ENCODE measurements at regions not wholly inside any gene's neighbourhood (a gene's known extent, or its start where the extent isn't known, plus 50 kb on each side); places are given as distances from the start of the nearest gene placed in this dataset.
"Not testable (repeated sequence)": the region's sequence is repeated elsewhere in the genome, so short reads cannot be mapped to it uniquely, and the experiment has no call there.

- Histone ChIP-seq H3K9ac (peak overlapping the region in 4 of 11 experiments; percentile 16 to 61 (median 50); a peak in 6 of 22 replicates), H3K4me2 (peak overlapping the region; percentile 26 to 86 (median 81)), H3K27me3 (peaks cover 0 to 18% (median 0%) of the 10 kb centered on the region in 11 experiments; a peak in 6 of 22 replicates), H4K20me1 (peaks cover 0 to 7% (median 0%) of the 10 kb centered on the region in 11 experiments; a peak in 1 of 22 replicates), H3K27ac (peak overlapping the region in 5 of 11 experiments; percentile 13 to 71 (median 58); a peak in 10 of 22 replicates), H3K4me1 (peaks cover 30 to 99% (median 82%) of the 10 kb centered on the region in 10 experiments), H3K9me3 (replicated peaks in 1 of 11) (no peaks in the 10 kb centered on the region), H3K4me3 (0 out of 20 replicates have a peak overlapping the region, but pooled peaks of 1 of the 10 experiments have one; percentile 1), H3K36me3 (no peaks in the 10 kb centered on the region)
- no peak for TF ChIP-seq Cebpa-rat (IDR thresholded peaks at IDR 0.05)
These were observed 180.7 kb upstream of the PFKP start for GRCh38 chr10:2886662-2887061.

- peak overlapping the region; percentile 26 to 86 (median 81) for H3K4me2 ChIP-seq
- peaks cover 0 to 8% (median 0%) of the 10 kb centered on the region in 11 experiments; a peak in 1 of 22 replicates for H3K9me3 ChIP-seq (replicated peaks in 1 of 11)
- H4K20me1 ChIP-seq, result peaks cover 0 to 7% (median 0%) of the 10 kb centered on the region in 11 experiments; a peak in 1 of 22 replicates
- peaks cover 30 to 97% (median 75%) of the 10 kb centered on the region in 10 experiments for H3K4me1 ChIP-seq
- H3K4me3 ChIP-seq, result peak overlapping the region in 1 of 10 experiments; percentile 14; a peak in 1 of 20 replicates
- peak overlapping the region in 5 of 11 experiments; percentile 13 to 71 (median 59); a peak in 10 of 22 replicates for H3K27ac ChIP-seq
- TF ChIP-seq Cebpa-rat (IDR thresholded peaks at IDR 0.05), result peak in 8 of 11 experiments; percentile 58 to 87 (median 72); a peak in 14 of 22 replicates
- H3K36me3 ChIP-seq, result no peaks in the 10 kb centered on the region
- peak overlapping the region in 4 of 11 experiments; percentile 24 to 61 (median 50); a peak in 6 of 22 replicates for H3K9ac ChIP-seq
- peaks cover 0 to 18% (median 0%) of the 10 kb centered on the region in 11 experiments; a peak in 6 of 22 replicates for H3K27me3 ChIP-seq
These were observed 181.8 kb upstream of the PFKP start for GRCh38 chr10:2885288-2886278.

DNA sequence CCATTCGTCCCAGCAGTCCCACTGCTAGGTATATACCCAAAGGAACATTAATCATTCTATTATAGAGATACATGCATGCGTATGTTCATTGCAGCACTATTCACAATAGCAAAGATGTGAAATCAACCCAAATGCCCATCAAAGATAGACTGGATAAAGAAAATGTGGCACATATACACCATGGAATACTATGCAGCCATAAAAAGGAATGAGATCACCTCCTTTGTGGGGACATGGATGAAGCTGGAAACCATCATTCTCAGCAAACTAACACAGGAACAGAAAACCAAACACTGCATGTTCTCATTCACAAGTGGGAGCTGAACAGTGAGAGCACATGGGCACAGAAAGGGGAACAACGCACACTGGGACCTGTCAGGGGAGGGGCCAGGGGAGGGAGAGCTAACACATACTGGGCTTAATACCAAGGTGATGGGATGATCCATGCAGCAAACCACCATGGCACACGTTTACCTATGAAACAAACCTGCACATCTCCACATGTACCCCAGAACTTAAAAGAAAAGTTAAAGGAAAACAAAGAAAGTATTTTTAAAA is 183.3 kb upstream of the PFKP start:
- peak overlapping the region in 1 of 11 experiments; percentile 62; a peak in 1 of 22 replicates for H3K27ac ChIP-seq
- not testable (repeated sequence) for H3K9ac ChIP-seq, H3K4me3 ChIP-seq, H3K36me3 ChIP-seq, H4K20me1 ChIP-seq
- peaks cover 0 to 18% (median 0%) of the 10 kb centered on the region in 11 experiments; a peak in 6 of 22 replicates for H3K27me3 ChIP-seq
- peak overlapping the region in 7 of 11 experiments; percentile 73 to 86 (median 81); a peak in 14 of 22 replicates for H3K4me2 ChIP-seq
- H3K4me1 ChIP-seq, result peaks cover 30 to 83% (median 69%) of the 10 kb centered on the region in 10 experiments
- peaks cover 0 to 14% (median 0%) of the 10 kb centered on the region in 11 experiments; a peak in 3 of 22 replicates for H3K9me3 ChIP-seq (replicated peaks in 1 of 11)

- no peak overlapping the region for H3K4me3 ChIP-seq
- peaks cover 0 to 7% (median 0%) of the 10 kb centered on the region in 11 experiments; a peak in 1 of 22 replicates for H4K20me1 ChIP-seq
- H3K9me3 ChIP-seq (replicated peaks in 1 of 11), result peaks cover 0 to 14% (median 0%) of the 10 kb centered on the region in 11 experiments; a peak in 3 of 22 replicates
- H3K27me3 ChIP-seq, result peaks cover 0 to 18% (median 0%) of the 10 kb centered on the region in 11 experiments; a peak in 6 of 22 replicates
- H3K9ac ChIP-seq, result peak overlapping the region in 1 of 11 experiments; percentile 30; a peak in 1 of 22 replicates
- no peak for TF ChIP-seq Cebpa-rat (IDR thresholded peaks at IDR 0.05)
- peak overlapping the region in 7 of 11 experiments; percentile 62 to 86 (median 71); a peak in 16 of 22 replicates for H3K4me2 ChIP-seq
- H3K36me3 ChIP-seq, result no peaks in the 10 kb centered on the region
- H3K27ac ChIP-seq, result peak overlapping the region in 4 of 11 experiments; percentile 3 to 62 (median 38); a peak in 6 of 22 replicates
- H3K4me1 ChIP-seq, result peaks cover 30 to 75% (median 65%) of the 10 kb centered on the region in 10 experiments
These were observed 184.1 kb upstream of the PFKP start for GRCh38 chr10:2883238-2883637.

DNA sequence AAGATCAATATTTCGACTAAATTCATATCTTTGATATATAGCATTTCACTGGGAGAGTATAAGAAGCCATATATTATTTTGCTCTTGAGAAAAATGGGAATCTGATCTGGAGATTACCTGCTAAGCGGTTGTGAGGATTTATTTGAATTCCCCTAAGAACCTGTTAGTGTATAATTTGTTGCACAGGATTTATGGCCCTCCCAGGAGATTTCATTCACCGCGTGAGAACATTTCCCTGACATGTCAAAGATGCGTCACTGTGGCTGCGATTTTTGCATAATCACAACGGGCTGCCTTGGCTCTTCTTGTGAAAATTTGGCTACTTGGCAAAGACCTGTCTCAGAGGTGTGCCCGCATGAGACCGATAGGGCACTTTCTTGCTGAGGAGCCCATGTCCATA is 184.7 kb upstream of the PFKP start:
- Histone ChIP-seq H3K27ac (peak overlapping the region in 3 of 11 experiments; percentile 3 to 62 (median 34); a peak in 3 of 22 replicates), H3K36me3 (no peaks in the 10 kb centered on the region), H3K9me3 (replicated peaks in 1 of 11) (peaks cover 0 to 14% (median 0%) of the 10 kb centered on the region in 11 experiments; a peak in 3 of 22 replicates), H3K4me1 (peaks cover 30 to 69% (median 59%) of the 10 kb centered on the region in 10 experiments), H3K9ac (peak overlapping the region in 1 of 11 experiments; percentile 30; a peak in 1 of 22 replicates), H3K4me3 (no peak overlapping the region), H3K4me2 (peak overlapping the region; percentile 8 to 86 (median 62); a peak in 20 of 22 replicates), H4K20me1 (peaks cover 0 to 7% (median 0%) of the 10 kb centered on the region in 11 experiments; a peak in 1 of 22 replicates), H3K27me3 (peaks cover 0 to 16% (median 0%) of the 10 kb centered on the region in 11 experiments; a peak in 6 of 22 replicates)
- peak in 1 of 11 experiments; percentile 76; a peak in 2 of 22 replicates for TF ChIP-seq Cebpa-rat (IDR thresholded peaks at IDR 0.05)

- Histone ChIP-seq H3K27me3 (peaks cover 0 to 9% (median 0%) of the 10 kb centered on the region in 11 experiments; a peak in 6 of 22 replicates), H3K4me3 (no peak overlapping the region), H3K9me3 (replicated peaks in 1 of 11) (peaks cover 0 to 14% (median 0%) of the 10 kb centered on the region in 11 experiments; a peak in 3 of 22 replicates), H3K9ac (no peak overlapping the region), H3K4me1 (peaks cover 25 to 62% (median 53%) of the 10 kb centered on the region in 10 experiments), H3K36me3 (no peaks in the 10 kb centered on the region), H3K27ac (peak overlapping the region in 1 of 11 experiments; percentile 39; a peak in 1 of 22 replicates), H3K4me2 (peak overlapping the region; percentile 8 to 86 (median 62); a peak in 20 of 22 replicates), H4K20me1 (peaks cover 0 to 7% (median 0%) of the 10 kb centered on the region in 11 experiments; a peak in 1 of 22 replicates)
- no peak for TF ChIP-seq Cebpa-rat (IDR thresholded peaks at IDR 0.05)
These were observed 185.4 kb upstream of the PFKP start for GRCh38 chr10:2881720-2882620.

DNA sequence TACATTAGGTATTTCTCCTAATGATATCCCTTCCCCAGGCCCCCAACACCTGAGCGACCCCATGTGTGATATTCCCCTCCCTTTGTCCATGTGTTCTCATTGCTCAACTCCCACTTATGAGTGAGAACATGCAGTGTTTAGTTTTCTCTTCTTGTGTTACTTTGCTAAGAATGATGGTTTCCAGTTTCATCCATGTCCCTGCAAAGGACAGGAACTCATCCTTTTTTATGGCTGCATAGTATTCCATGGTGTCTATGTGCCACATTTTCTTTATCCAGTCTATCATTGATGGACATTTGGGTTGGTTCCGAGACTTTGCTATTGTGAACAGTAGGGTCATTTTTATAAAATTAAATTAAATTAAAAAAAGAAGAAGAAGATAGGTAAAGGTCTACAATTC is 187.3 kb upstream of the PFKP start:
- peaks cover 0 to 14% (median 0%) of the 10 kb centered on the region in 11 experiments; a peak in 3 of 22 replicates for H3K9me3 ChIP-seq (replicated peaks in 1 of 11)
- H3K4me3 ChIP-seq, H3K27ac ChIP-seq, H3K27me3 ChIP-seq, H3K4me2 ChIP-seq, H4K20me1 ChIP-seq, H3K36me3 ChIP-seq, H3K9ac ChIP-seq: not testable (repeated sequence)
- peaks cover 7 to 43% (median 33%) of the 10 kb centered on the region in 10 experiments for H3K4me1 ChIP-seq

All from BLaER1 treated with 17β-estradiol and CSF1 and Interleukin-3, amounts not matched to agents 10 nM and 100 nM (cell line).